Peyer's patch (tissue), 4 donors: ENCODE measurements at regions not wholly inside any gene's neighbourhood (a gene's known extent, or its start where the extent isn't known, plus 50 kb on each side); places are given as distances from the start of the nearest gene placed in this dataset.

Experiments
- POLR2A ChIP-seq, 2 donors: fragments of 450-650 bp; IDR thresholded peaks; one replicate each; pipeline ENCODE4 v1.5.1; 2017; ENCODE audit warnings: antibody characterized with exemption in 2 of 2, mild to moderate bottlenecking in 2 of 2, moderate library complexity in 2 of 2
- TF ChIP-seq, protein P1 (sequence below), 6 experiments: fragments of 450-650 bp in 4 of 6; fragments of 200-600 bp in 2 of 6; sonication (generic) in 1 of 6; IDR thresholded peaks; one replicate each; pipeline ENCODE4 v1.5.1; 2017 to 2019; ENCODE audit warnings: antibody characterized with exemption in 6 of 6, mild to moderate bottlenecking in 3 of 6, moderate library complexity in 1 of 6

DNA sequence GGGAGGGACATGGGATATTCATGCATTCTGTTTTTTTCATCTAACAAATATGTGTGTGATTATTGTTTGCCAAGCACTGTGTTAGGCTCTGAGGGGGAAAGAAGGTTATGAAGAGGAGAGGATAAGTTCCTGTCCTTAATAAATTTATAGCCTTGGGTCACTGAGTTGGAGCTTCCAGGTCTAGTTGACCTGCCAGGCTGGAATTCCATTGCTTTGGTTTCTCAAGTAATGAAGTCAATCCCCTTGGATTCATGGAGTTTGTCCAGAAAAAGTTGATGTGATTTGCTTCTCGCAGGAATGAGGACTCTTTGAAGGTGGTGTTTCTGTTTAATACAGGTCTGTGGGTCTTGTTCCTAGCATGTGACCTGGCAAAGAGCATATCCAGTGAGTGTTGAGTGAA is 156.2 kb downstream of the ADAMTS15 start:
- TF ChIP-seq, protein P1, sequence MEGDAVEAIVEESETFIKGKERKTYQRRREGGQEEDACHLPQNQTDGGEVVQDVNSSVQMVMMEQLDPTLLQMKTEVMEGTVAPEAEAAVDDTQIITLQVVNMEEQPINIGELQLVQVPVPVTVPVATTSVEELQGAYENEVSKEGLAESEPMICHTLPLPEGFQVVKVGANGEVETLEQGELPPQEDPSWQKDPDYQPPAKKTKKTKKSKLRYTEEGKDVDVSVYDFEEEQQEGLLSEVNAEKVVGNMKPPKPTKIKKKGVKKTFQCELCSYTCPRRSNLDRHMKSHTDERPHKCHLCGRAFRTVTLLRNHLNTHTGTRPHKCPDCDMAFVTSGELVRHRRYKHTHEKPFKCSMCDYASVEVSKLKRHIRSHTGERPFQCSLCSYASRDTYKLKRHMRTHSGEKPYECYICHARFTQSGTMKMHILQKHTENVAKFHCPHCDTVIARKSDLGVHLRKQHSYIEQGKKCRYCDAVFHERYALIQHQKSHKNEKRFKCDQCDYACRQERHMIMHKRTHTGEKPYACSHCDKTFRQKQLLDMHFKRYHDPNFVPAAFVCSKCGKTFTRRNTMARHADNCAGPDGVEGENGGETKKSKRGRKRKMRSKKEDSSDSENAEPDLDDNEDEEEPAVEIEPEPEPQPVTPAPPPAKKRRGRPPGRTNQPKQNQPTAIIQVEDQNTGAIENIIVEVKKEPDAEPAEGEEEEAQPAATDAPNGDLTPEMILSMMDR (IDR thresholded peaks at IDR 0.05): no peak
- no peak for TF ChIP-seq POLR2A (IDR thresholded peaks at IDR 0.05)
